ENCODE measurements at regions not wholly inside any gene's neighbourhood (a gene's known extent, or its start where the extent isn't known, plus 50 kb on each side); places are given as distances from the start of the nearest gene placed in this dataset.

- TF ChIP-seq, protein P1, sequence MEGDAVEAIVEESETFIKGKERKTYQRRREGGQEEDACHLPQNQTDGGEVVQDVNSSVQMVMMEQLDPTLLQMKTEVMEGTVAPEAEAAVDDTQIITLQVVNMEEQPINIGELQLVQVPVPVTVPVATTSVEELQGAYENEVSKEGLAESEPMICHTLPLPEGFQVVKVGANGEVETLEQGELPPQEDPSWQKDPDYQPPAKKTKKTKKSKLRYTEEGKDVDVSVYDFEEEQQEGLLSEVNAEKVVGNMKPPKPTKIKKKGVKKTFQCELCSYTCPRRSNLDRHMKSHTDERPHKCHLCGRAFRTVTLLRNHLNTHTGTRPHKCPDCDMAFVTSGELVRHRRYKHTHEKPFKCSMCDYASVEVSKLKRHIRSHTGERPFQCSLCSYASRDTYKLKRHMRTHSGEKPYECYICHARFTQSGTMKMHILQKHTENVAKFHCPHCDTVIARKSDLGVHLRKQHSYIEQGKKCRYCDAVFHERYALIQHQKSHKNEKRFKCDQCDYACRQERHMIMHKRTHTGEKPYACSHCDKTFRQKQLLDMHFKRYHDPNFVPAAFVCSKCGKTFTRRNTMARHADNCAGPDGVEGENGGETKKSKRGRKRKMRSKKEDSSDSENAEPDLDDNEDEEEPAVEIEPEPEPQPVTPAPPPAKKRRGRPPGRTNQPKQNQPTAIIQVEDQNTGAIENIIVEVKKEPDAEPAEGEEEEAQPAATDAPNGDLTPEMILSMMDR (IDR thresholded peaks at IDR 0.05; ENCODE audit: extremely low read depth in 1 of 2, insufficient read depth in 1 of 2, low read depth in 1 of 2, low read length in 2 of 2), result no peak
- no peak for TF ChIP-seq POLR2AphosphoS5 (IDR thresholded peaks at IDR 0.05; ENCODE audit: insufficient read depth, low read depth, low read length)
- TF ChIP-seq EZH2 (IDR thresholded peaks at IDR 0.05; ENCODE audit: borderline replicate concordance, low read depth, low read length, severe bottlenecking), result no peak
- TF ChIP-seq POLR2A (IDR thresholded peaks at IDR 0.05; ENCODE audit: low read depth, low read length), result no peak
- TF ChIP-seq JUN (IDR thresholded peaks at IDR 0.05; ENCODE audit: borderline replicate concordance, insufficient read depth, insufficient read length, low read depth), result no peak
- no peak for TF ChIP-seq FOS (IDR thresholded peaks at IDR 0.05; ENCODE audit: borderline replicate concordance, insufficient read depth, low read length)
- TF ChIP-seq MYC (IDR thresholded peaks at IDR 0.05; ENCODE audit: low read depth, low read length), result no peak
Measured at GRCh38 chr4:77314697-77315096, 157.7 kb downstream of the CCNG2 start.

Data from endothelial cell of umbilical vein (primary cell).